ENCODE measurements at regions not wholly inside any gene's neighbourhood (a gene's known extent, or its start where the extent isn't known, plus 50 kb on each side); places are given as distances from the start of the nearest gene placed in this dataset.

DNA sequence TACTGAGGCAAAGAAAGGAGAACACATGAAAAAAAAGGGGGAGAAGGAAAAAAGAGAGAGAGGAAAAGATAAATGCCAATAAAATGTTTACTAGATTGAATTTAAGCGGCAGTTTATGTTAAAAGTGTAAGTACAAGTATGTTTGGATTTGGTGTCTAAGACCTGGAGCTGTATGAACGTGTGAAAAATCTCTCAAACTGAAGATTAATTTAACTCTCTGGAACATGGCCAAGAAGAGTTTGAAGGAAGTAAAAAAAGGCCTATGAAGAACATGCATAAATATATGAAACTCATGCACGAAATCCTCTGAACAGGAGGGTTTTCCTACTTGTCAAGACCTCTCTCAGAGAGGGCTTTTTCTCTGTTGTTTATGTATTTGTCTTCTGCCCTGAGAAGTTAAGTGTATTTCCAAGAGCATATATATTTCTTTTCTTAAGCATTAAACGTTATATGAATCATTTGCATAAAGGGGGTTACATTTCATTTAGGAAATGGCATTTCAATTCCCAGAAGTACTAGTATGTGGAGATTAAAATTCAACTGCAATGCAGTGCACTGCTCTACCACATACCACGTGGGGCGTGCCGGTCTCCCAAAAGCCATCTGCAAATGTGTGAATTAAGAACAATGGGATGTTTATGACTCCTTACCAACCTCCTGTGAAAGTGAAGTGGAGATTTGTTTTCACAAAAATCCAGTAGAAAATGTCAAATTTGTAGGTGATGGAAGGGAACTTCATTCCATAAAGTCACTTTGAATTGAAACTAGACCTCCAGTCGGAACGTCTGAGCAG, 281.1 kb upstream of the TRIB2 start:
- TF ChIP-seq, protein P1, sequence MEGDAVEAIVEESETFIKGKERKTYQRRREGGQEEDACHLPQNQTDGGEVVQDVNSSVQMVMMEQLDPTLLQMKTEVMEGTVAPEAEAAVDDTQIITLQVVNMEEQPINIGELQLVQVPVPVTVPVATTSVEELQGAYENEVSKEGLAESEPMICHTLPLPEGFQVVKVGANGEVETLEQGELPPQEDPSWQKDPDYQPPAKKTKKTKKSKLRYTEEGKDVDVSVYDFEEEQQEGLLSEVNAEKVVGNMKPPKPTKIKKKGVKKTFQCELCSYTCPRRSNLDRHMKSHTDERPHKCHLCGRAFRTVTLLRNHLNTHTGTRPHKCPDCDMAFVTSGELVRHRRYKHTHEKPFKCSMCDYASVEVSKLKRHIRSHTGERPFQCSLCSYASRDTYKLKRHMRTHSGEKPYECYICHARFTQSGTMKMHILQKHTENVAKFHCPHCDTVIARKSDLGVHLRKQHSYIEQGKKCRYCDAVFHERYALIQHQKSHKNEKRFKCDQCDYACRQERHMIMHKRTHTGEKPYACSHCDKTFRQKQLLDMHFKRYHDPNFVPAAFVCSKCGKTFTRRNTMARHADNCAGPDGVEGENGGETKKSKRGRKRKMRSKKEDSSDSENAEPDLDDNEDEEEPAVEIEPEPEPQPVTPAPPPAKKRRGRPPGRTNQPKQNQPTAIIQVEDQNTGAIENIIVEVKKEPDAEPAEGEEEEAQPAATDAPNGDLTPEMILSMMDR (IDR thresholded peaks at IDR 0.05; ENCODE audit: borderline replicate concordance) = no peak
- intact Hi-C loops (cut with micrococcal nuclease) = no loop called here

DNA sequence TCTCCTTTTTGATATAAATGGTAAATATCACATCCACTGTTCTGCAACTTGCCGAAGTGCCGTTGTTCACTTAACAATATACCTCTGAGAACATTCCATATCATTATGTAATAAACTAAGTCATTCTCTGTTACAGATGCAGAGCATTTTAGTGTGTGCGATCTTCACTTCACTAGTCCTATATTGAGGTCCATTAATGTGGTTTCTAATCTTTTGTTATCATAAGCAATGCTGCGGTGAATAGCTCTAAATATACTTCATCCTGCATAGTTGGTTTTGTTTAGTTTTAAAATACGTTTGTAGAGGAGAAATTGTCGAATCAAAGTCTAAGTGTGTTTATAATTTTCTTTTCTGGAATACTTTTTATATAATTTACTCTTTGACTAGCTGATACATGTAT, 280.3 kb upstream of the TRIB2 start:
- Histone ChIP-seq H3K27ac (replicated peaks) (no peak overlapping the region), H3K9me3 (replicated peaks) (no peaks in the 10 kb centered on the region), H3K4me1 (peaks cover under 1% of the 10 kb centered on the region), H3K36me3 (no peaks in the 10 kb centered on the region), H3K4me3 (no peak overlapping the region), H3K27me3 (ENCODE audit: low read depth) (no peaks in the 10 kb centered on the region)
- intact Hi-C loops (cut with micrococcal nuclease) = no loop called here
- TF ChIP-seq, protein P1 (IDR thresholded peaks at IDR 0.05; ENCODE audit: borderline replicate concordance) = no peak
- no peak for DNase-seq

More for the DNA sequence above, 281.1 kb upstream of the TRIB2 start:
- no peaks in the 10 kb centered on the region for H3K4me1 ChIP-seq
- H3K27ac ChIP-seq (replicated peaks) = no peak overlapping the region
- H3K9me3 ChIP-seq (replicated peaks) = no peaks in the 10 kb centered on the region
- DNase-seq = no peak
- H3K36me3 ChIP-seq = no peaks in the 10 kb centered on the region
- no peaks in the 10 kb centered on the region for H3K27me3 ChIP-seq (ENCODE audit: low read depth)
- H3K4me3 ChIP-seq = no peak overlapping the region

DNA sequence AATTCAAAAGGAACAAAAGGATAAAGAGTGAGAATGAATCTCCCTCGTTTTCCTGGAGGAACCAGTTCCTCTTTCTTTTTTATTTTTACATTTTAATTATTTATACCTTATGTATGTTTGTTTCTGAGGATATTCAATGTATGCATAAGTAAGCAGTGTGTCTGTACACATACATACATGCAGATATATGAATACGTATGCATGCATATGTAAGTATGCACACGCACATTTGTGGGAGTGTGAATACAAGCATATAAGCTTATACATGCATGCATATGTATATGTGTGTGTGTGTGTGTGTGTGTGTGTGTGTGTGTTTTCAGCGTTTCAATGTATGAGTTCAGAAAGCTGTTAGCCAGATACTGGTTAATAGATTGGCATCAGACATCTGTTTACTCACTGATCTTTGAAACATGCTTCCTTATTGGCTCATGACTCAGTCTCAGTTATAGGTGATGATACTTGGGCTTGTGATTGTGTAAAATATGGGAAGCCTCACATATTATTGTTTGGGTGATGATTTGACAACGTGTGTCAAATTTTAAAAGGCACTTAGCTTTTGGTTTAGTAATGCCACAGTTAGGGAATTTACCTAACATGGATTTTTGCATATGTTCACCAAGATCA, 279.7 kb upstream of the TRIB2 start:
- DNase-seq = no peak
- Histone ChIP-seq H3K36me3 (no peaks in the 10 kb centered on the region), H3K27ac (replicated peaks) (no peak overlapping the region), H3K4me3 (no peak overlapping the region), H3K27me3 (ENCODE audit: low read depth) (no peaks in the 10 kb centered on the region), H3K4me1 (peaks cover 6% of the 10 kb centered on the region), H3K9me3 (replicated peaks) (no peaks in the 10 kb centered on the region)
- TF ChIP-seq, protein P1 (IDR thresholded peaks at IDR 0.05; ENCODE audit: borderline replicate concordance) = no peak
- intact Hi-C loops (cut with micrococcal nuclease) = no loop called here

DNA sequence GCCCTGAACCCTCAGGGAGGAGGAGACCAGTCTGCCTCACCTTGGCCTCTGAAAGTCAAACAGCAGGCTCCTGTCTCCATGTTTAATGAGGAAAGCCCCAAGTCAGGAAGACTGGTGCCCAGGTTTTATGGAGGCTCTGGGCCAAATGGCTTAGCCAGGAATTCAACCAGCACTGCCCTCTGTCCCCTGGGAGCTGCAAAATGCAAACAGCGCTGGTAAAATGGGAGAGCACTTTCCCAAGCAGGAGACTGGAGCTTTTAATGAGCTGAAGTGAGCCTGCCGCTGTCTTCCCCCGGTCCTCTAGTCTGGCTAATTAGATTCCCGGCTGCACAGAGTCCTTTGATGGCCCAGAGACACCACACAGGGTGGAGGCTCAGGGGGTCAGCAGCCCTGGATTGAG, 276.0 kb upstream of the TRIB2 start:
- no peak for DNase-seq
- Histone ChIP-seq H3K4me3 (no peak overlapping the region), H3K36me3 (no peaks in the 10 kb centered on the region), H3K27ac (replicated peaks) (no peak overlapping the region), H3K27me3 (ENCODE audit: low read depth) (no peaks in the 10 kb centered on the region), H3K4me1 (peaks cover 16% of the 10 kb centered on the region), H3K9me3 (replicated peaks) (no peaks in the 10 kb centered on the region)
- TF ChIP-seq, protein P1 (IDR thresholded peaks at IDR 0.05; ENCODE audit: borderline replicate concordance) = no peak
- intact Hi-C loops (cut with micrococcal nuclease) = no loop called here

DNA sequence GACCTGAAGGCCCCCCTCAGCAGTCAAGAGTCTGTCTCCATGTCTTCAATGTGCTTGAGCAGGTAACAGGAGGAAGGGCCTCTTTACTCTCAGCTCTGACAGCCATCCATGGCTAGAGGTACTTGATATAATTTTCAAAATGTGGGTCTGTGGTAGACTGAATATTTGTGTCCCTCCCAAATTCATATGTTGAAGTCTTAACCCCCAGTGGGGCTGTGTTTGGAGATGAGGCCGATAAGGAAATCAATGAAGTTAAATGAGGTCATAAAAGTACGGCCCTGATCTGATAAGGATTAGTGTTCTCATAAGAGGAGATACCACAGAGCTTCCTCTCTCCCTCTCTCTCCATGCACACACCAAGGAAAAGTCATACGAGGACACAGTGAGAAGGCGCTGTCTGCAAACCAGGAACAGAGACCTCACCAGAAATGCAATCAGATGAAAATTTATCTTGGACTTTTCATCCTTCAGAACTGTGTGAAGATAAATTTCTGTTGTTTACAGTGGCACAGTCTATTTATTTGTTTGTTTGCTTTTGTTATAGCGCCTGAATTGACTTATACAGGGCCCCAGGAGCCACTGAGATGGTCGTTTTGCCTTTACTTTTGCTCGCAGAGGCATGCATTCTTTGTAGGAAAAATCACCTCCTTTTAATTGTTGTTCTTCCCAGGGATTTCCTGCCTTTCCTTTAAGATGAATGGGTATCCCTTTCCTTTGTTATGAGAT, 274.8 kb upstream of the TRIB2 start:
- intact Hi-C loops (cut with micrococcal nuclease) = no loop called here
- no peak for DNase-seq
- Histone ChIP-seq H3K9me3 (replicated peaks) (no peaks in the 10 kb centered on the region), H3K27ac (replicated peaks) (peak overlapping the region; percentile 51), H3K27me3 (ENCODE audit: low read depth) (no peaks in the 10 kb centered on the region), H3K4me1 (peaks cover 16% of the 10 kb centered on the region), H3K4me3 (no peak overlapping the region), H3K36me3 (no peaks in the 10 kb centered on the region)
- TF ChIP-seq, protein P1 (IDR thresholded peaks at IDR 0.05; ENCODE audit: borderline replicate concordance) = no peak

Measured in left ventricle myocardium inferior (tissue), 1 donor.